Neural progenitor cell (in vitro differentiated cells): ENCODE measurements at regions not wholly inside any gene's neighbourhood (a gene's known extent, or its start where the extent isn't known, plus 50 kb on each side); places are given as distances from the start of the nearest gene placed in this dataset.

ENCODE experiments used
- EZH2 ChIP-seq: fragments of 200-600 bp; sonication (generic); IDR thresholded peaks from 2 replicates; pipeline ENCODE4 v1.6.1; 2017; ENCODE audit warnings: antibody characterized with exemption, mild to moderate bottlenecking, moderate library complexity
- EZH2phosphoT487 ChIP-seq: fragments of 200-600 bp; sonication (generic); IDR thresholded peaks from 2 replicates; pipeline ENCODE4 v1.6.1; 2017; ENCODE audit warnings: antibody characterized with exemption
- TF ChIP-seq, protein P1 (sequence below): fragments of 200-600 bp; sonication (generic); IDR thresholded peaks from 2 replicates; pipeline ENCODE4 v1.5.1; 2017; ENCODE audit warnings: antibody characterized with exemption, mild to moderate bottlenecking

DNA sequence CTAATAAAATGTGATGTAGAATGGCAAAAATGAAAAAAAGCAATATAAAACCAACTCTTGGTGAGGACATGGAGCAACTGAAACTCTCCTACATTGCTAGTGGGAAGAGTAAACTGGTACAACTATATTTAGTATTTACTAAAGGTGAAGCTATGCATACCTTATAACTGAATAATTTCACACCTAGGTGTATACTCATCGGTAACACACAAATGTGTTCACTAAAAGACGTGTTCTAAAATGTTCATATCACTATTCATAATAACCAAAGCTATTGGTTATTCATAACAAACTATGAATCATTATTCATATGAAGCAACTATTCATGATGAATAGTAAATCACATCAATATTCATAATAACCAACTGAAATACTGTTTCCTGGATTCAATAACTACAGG, 1030.3 kb downstream of the ROBO2 start:
- TF ChIP-seq, protein P1, sequence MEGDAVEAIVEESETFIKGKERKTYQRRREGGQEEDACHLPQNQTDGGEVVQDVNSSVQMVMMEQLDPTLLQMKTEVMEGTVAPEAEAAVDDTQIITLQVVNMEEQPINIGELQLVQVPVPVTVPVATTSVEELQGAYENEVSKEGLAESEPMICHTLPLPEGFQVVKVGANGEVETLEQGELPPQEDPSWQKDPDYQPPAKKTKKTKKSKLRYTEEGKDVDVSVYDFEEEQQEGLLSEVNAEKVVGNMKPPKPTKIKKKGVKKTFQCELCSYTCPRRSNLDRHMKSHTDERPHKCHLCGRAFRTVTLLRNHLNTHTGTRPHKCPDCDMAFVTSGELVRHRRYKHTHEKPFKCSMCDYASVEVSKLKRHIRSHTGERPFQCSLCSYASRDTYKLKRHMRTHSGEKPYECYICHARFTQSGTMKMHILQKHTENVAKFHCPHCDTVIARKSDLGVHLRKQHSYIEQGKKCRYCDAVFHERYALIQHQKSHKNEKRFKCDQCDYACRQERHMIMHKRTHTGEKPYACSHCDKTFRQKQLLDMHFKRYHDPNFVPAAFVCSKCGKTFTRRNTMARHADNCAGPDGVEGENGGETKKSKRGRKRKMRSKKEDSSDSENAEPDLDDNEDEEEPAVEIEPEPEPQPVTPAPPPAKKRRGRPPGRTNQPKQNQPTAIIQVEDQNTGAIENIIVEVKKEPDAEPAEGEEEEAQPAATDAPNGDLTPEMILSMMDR = no peak
- TF ChIP-seq EZH2phosphoT487 (no peak), EZH2 (no peak)
